AG04450 (cell line): ENCODE measurements at regions not wholly inside any gene's neighbourhood (a gene's known extent, or its start where the extent isn't known, plus 50 kb on each side); places are given as distances from the start of the nearest gene placed in this dataset.
"Not testable (repeated sequence)": the region's sequence is repeated elsewhere in the genome, so short reads cannot be mapped to it uniquely, and the experiment has no call there.

Source experiments
- CTCF ChIA-PET: fragments of 300-600, 350-600 bp; formaldehyde crosslinking; extraction: SDS; loops from one replicate; lab custom pipeline; 2022; ENCODE audit warnings: antibody characterized with exemption, inconsistent platforms; lab: Charles Lee
- POLR2A ChIA-PET: fragments of 350-600 bp; formaldehyde crosslinking; extraction: SDS; loops from one replicate; lab custom pipeline; 2021; ENCODE audit warnings: antibody characterized with exemption, inconsistent platforms; lab: Yijun Ruan, JAX
- DNase-seq: peaks from one replicate; pipeline ENCODE4 v3.0.0-alpha.2; 2011; ENCODE audit warnings: low read depth, low spot score
- H3K27ac ChIP-seq: one replicate; pipeline ENCODE4 v1.5.1; 2012; ENCODE audit warnings: low read depth, low read length, control low read depth
- H3K27me3 ChIP-seq: one replicate; pipeline ENCODE4 v1.6.0; 2012; ENCODE audit warnings: low read length; ENCODE audit not compliant: control insufficient read depth, insufficient read depth
- H3K4me3 ChIP-seq: 2 replicates; pipeline ENCODE4 v1.5.1; 2011; ENCODE audit warnings: mild to moderate bottlenecking, low read depth, low read length, control low read depth
- H3K9me3 ChIP-seq: 2 replicates; pipeline ENCODE4 v1.5.1; 2012; ENCODE audit warnings: low read length; ENCODE audit not compliant: control insufficient read depth, insufficient read depth
- TF ChIP-seq, protein P1 (sequence below): IDR thresholded peaks from 2 replicates; pipeline ENCODE4 v1.5.1; 2011; ENCODE audit warnings: low read depth, low read length, control low read depth, inconsistent platforms

DNA sequence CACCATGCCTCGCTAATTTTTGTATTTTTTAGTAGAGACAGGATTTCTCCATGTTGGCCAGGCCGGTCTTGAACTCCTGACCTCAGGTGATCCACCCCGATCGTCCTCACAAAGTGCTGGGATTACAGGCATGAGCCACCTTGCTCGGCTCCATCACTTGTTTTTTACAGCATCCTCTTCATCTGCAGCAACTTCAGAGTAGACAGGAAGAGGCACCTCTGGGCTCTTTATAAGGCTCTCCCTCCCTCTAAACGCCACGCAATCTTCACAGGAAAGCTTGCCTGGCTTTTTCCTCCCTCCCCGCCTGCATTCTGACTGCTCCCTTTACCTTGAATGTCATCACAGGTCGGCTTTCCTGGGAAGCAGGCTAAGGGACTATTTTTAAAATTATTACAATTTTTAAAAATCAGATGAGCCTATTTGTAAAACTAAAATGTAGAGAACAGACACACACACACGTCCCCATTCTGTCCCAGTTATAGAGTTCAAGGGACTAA lies 111.5 kb upstream of the LDB2 start:
- ChIA-PET POLR2A (no interaction called here), CTCF (interaction anchor here (1.5 kb wide), 1 partner anchor 438 kb away, joined by 3 read pairs; no protein-coding TSS in a partner anchor)
- Histone ChIP-seq H3K27ac (no peak overlapping the region), H3K4me3 (no peak overlapping the region), H3K9me3 (no peaks in the 10 kb centered on the region), H3K27me3 (no peaks in the 10 kb centered on the region)
- TF ChIP-seq, protein P1, sequence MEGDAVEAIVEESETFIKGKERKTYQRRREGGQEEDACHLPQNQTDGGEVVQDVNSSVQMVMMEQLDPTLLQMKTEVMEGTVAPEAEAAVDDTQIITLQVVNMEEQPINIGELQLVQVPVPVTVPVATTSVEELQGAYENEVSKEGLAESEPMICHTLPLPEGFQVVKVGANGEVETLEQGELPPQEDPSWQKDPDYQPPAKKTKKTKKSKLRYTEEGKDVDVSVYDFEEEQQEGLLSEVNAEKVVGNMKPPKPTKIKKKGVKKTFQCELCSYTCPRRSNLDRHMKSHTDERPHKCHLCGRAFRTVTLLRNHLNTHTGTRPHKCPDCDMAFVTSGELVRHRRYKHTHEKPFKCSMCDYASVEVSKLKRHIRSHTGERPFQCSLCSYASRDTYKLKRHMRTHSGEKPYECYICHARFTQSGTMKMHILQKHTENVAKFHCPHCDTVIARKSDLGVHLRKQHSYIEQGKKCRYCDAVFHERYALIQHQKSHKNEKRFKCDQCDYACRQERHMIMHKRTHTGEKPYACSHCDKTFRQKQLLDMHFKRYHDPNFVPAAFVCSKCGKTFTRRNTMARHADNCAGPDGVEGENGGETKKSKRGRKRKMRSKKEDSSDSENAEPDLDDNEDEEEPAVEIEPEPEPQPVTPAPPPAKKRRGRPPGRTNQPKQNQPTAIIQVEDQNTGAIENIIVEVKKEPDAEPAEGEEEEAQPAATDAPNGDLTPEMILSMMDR, result no peak
- DNase-seq, result no peak

DNA sequence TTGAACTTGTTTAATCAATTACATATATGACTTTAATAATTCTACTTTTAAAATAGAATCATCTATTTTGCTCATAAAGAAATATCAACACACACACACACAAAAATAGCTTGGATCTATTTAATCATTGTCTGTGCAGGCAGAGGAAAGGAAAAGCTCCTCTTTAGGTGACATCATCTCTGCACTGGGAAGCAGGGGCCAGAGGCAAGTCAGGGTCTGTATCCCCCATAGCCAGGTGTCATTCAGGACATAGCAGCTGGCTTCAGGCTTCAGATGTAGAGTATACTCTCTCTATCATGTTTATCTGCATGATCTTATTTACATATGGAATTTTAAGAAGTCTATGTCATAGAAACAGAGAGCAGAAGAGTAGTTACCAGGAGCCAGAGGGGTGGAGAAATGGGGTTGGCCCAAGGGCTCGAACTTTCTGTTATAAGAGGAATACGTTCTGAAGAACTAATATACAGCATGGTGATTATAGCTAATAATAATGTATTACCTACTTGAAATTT lies 110.4 kb upstream of the LDB2 start:
- Histone ChIP-seq H3K9me3 (no peaks in the 10 kb centered on the region), H3K27ac (no peak overlapping the region), H3K27me3 (no peaks in the 10 kb centered on the region), H3K4me3 (no peak overlapping the region)
- ChIA-PET CTCF (interaction anchor here (1.1 kb wide), 1 partner anchor 504 kb away, joined by 3 read pairs; no protein-coding TSS in a partner anchor), POLR2A (no interaction called here)
- DNase-seq, result no peak
- TF ChIP-seq, protein P1, result no peak

DNA sequence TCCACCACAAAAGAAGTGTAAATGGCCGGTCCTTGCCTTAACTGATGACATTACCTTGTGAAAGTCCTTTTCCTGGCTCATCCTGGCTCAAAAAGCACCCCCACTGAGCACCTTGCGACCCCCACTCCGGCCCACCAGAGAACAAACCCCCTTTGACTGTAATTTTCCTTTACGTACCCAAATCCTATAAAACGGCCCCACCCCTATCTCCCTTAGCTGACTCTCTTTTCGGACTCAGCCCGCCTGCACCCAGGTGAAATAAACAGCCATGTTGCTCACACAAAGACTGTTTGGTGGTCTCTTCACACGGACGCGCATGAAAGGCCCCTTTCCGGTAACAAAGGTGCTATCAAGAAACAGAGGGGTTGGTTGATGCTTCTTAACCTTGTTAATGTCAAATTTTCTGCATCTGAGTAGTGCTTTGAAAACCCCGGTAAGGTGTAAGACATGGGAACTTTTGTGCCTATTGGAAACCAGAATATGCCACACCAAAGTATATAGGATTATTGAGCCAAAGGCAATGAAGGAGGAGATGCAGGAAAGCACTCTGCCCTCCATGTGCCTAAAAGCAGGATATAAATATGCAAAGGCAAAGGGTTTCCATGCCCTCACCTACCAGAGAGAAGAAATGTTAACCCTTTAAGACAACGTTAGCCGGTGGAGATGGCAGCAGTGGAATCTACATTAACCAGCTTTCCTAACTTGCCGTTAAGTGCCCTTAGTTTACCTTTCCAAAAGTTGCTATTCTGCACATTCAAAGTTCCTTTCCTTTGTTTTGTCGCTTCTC lies 105.4 kb upstream of the LDB2 start:
- H3K4me3 ChIP-seq, H3K27me3 ChIP-seq, CTCF ChIA-PET, POLR2A ChIA-PET, H3K27ac ChIP-seq, DNase-seq, H3K9me3 ChIP-seq: not testable (repeated sequence)

GRCh38 chr4:16995451-16995850 lies 97.0 kb upstream of the LDB2 start:
- TF ChIP-seq, protein P1, result no peak
- Histone ChIP-seq H3K27ac (no peak overlapping the region), H3K27me3 (no peaks in the 10 kb centered on the region), H3K9me3 (no peaks in the 10 kb centered on the region), H3K4me3 (no peak overlapping the region)
- ChIA-PET CTCF (interaction anchor here (0.6 kb wide), 1 partner anchor 329 kb away, joined by 4 read pairs; no protein-coding TSS in a partner anchor), POLR2A (no interaction called here)
- DNase-seq, result no peak

DNA sequence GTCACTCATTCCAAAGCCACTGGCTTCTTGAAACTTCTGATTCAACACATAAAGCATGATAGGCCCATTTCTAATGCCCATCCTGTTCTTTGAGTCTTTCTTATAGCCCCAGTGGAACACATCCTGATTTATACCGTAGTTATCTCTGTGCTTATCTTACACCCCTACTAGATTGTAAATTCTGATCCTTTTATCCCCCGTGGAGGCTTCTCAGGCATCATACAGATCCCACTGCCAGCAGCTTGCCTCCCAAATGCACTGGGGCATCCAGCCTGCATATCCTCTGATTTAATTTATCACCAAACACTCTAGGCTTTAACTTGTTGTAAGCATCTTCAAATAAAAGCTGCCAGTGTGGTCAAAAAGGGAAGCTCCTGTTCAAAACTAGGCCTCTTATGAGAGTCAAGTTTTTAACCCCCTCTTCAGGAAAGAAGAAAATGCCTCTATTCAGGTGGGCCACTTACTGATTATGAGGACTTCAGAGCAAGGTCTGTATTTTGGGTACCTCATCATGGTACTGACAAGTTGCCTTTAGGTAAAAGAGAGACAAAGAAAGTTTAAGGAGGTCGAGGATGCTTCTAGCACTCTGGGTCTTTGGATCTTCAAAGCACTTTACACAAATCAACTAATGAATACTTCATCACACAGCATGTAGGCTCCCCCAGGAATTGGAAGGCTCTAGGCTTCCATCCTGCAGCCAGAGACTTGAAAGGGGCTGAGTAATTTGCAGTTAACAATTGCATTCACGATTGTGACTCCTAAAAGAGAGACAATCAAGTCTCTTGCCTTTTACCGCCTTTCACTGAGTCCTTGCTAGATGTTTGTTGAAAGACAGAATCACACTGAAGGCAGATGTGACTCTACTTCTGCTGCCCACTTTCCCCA lies 95.8 kb upstream of the LDB2 start:
- no peaks in the 10 kb centered on the region for H3K27me3 ChIP-seq
- CTCF ChIA-PET, result no interaction called here
- TF ChIP-seq, protein P1, result no peak
- no peaks in the 10 kb centered on the region for H3K9me3 ChIP-seq
- no peak overlapping the region for H3K27ac ChIP-seq
- no peak overlapping the region for H3K4me3 ChIP-seq
- DNase-seq, result no peak
- POLR2A ChIA-PET, result no interaction called here
